NCI-H2029 (cell line): ENCODE measurements at regions not wholly inside any gene's neighbourhood (a gene's known extent, or its start where the extent isn't known, plus 50 kb on each side); places are given as distances from the start of the nearest gene placed in this dataset.

Source experiments
- DNase-seq: peaks from one replicate; lab custom pipeline; 2025; lab: John Stamatoyannopoulos, UW

DNA sequence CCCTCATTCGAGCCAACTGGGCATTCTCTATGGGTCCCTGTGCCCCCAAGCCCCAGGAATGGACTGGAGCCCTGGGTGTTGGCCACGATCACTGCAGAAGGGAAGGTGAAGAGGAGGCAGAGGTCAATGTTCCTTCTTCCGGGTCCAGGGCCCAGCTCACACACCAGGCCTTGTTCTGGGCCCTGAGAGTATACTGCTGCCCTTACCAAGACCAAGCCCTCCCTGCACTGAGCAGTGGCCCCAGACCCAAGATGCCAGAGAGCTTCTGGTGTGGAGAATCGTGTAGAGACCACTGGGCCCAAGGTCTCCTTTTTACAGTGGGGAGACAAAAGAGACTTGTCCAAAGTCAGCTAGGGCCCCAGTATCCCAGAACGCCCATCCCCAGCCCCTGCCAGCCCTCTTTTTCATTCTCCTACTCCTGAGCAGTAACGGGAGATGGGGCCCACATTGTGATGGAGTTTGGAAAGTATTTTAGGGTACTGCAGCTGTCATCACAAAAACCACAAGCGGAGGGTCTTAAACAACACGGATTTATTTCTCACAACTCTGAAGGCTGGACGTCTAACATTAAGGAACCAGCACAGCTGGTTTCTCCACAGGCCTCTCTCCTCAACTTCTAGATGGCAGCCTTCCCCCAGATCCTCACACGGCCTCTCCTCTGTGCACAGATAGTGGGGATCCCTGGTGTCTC, 79.4 kb downstream of the PDGFA start:
- DNase-seq = no peak

GRCh38 chr7:441684-442421, 77.8 kb downstream of the PDGFA start:
- DNase-seq = no peak

DNA sequence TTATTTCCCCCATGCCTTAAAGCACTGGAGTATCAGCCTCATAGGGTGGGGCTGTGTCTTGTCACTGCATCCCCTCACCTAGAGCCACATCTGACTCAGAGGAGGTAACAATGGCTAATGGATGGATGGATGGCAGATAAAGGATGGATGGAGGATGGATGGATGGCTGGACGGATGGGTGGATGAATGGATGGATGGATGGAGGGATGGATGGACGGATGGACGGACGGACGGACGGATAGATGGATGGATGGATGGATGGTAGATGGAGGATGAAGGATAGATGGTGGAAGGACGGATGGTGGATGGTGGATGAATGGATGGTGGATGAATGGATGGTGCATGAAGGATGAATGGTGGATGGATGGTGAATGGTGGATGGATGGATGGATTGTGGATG, 77.2 kb downstream of the PDGFA start:
- no peak for DNase-seq

GRCh38 chr7:443279-443833, 76.3 kb downstream of the PDGFA start:
- no peak for DNase-seq

GRCh38 chr7:444606-445005, 75.0 kb downstream of the PDGFA start:
- DNase-seq = no peak

- no peak for DNase-seq
These were observed 74.6 kb downstream of the PDGFA start for GRCh38 chr7:445020-445419.

GRCh38 chr7:445563-446288, 73.9 kb downstream of the PDGFA start:
- no peak for DNase-seq

DNA sequence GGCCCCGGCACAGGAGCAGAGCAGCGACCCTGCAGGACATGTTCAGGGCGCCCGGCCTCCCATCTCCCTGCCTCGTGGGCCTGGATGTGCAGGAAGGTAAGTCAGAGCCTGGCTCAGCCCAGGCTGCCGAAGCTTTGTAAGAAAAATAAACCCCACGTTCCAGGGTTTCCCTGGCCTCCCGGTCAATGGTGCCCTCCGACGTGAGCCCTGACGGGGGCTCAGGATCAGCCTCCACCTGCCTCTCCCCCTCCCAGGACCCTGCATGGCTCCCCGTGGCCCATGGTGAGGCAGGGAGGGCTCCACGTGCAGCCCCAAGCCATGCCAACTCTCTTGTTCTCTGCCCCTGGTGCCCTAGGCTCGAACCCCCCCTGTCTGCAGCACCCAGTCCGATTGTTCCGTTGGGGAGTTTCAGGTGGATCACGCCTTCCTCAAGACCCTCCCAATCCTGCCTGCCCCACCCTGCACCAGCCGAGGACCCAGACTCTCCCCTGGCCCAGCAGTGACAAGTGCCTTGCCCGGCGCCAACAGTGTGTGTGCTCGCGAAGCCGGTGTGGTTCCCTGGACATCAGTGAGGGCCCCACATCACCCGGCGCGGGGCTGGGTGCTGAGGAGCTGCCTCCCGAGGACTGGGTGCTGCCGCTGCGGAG, 73.2 kb downstream of the PDGFA start:
- no peak for DNase-seq
